HCT116 (cell line): ENCODE measurements at regions not wholly inside any gene's neighbourhood (a gene's known extent, or its start where the extent isn't known, plus 50 kb on each side); places are given as distances from the start of the nearest gene placed in this dataset.

Experiments used
- ATAC-seq: fragments of 200-7000 bp; cut with Tn5 transposase; 2 replicates; pipeline ENCODE4 v1.9.1; 2020; ENCODE audit warnings: mild to moderate bottlenecking, moderate library complexity
- BruUV-seq: library from RNA; stranded (reverse); fragments of 400-500 nt; replicated peaks from 2 replicates; lab custom pipeline; 2021; lab: Mats Ljungman, UMichigan
- CTCF ChIA-PET: fragments of 300-600 bp; sonication (Branson Sonifier 250); formaldehyde crosslinking; loops from one replicate; lab custom pipeline; 2021; ENCODE audit warnings: antibody characterized with exemption; lab: Charles Lee
- POLR2A ChIA-PET: fragments of 300-600, 350-600 bp; sonication (Branson Sonifier 250); formaldehyde crosslinking; loops from one replicate; lab custom pipeline; 2021; ENCODE audit warnings: antibody characterized with exemption; lab: Charles Lee
- RAD21 ChIA-PET, 2 experiments: fragments of 300-600 bp; sonication (Branson Sonifier 250); formaldehyde crosslinking; loops; one replicate each; lab custom pipeline; 2023; ENCODE audit warnings: low total read pairs in 2 of 2; ENCODE audit not compliant: uncharacterized antibody in 2 of 2, unreplicated experiment in 2 of 2, low non-redundant PET in 1 of 2; lab: Charles Lee
- DNase-seq: peaks from one replicate; pipeline ENCODE4 v3.0.0-alpha.2; 2010; ENCODE audit warnings: low read depth, low spot score
- H2AFZ ChIP-seq: fragments of 200-600 bp; shearing (Covaris generic), sonication (generic); 2 replicates; pipeline ENCODE4 v1.6.1; 2017; ENCODE audit warnings: low read depth, mixed run types, mixed read lengths, antibody characterized with exemption, low read length; ENCODE audit not compliant: poor library complexity, severe bottlenecking
- H3K27ac ChIP-seq: 2 replicates; pipeline ENCODE4 v1.5.1; 2012; ENCODE audit warnings: low read depth, low read length
- H3K27me3 ChIP-seq: fragments of 200-600 bp; sonication (generic); 2 replicates; pipeline ENCODE4 v1.6.1; 2016; ENCODE audit warnings: mixed run types, low read length, mixed read lengths; ENCODE audit not compliant: insufficient read depth
- H3K36me3 ChIP-seq, 2 experiments: fragments of 200-500 bp in 1 of 2; fragments of 200-600 bp in 1 of 2; sonication (Bioruptor generic) in 1 of 2; sonication (generic) in 1 of 2; 2 replicates each; pipeline versions ENCODE4 v1.5.1 to v1.6.1; 2014 to 2016; ENCODE audit warnings: low read length in 2 of 2, inconsistent platforms in 1 of 2, mixed read lengths in 1 of 2, mixed run types in 1 of 2; ENCODE audit not compliant: insufficient read depth in 2 of 2, control insufficient read depth in 1 of 2
- H3K4me1 ChIP-seq, 2 experiments: fragments of 200-600 bp in 1 of 2; sonication (generic) in 1 of 2; 2 replicates each; pipeline versions ENCODE4 v1.5.1 to v1.6.1; 2012 to 2017; ENCODE audit warnings: low read length in 2 of 2, inconsistent platforms in 1 of 2, mild to moderate bottlenecking in 1 of 2, mixed read lengths in 1 of 2, mixed run types in 1 of 2, moderate library complexity in 1 of 2; ENCODE audit not compliant: insufficient read depth in 2 of 2, control insufficient read depth in 1 of 2
- H3K4me2 ChIP-seq: fragments of 200-600 bp; sonication (generic); 2 replicates; pipeline ENCODE4 v1.6.1; 2017; ENCODE audit warnings: mixed run types, low read length, mixed read lengths
- H3K4me3 ChIP-seq, 2 experiments: fragments of 200-600 bp in 1 of 2; sonication (generic) in 1 of 2; replicated peaks in 1 of 2; 2 replicates each; pipeline ENCODE4 v1.5.1; 2011 to 2016; ENCODE audit warnings: low read length in 2 of 2, control low read depth in 1 of 2, low read depth in 1 of 2, mild to moderate bottlenecking in 1 of 2, mixed read lengths in 1 of 2, mixed run types in 1 of 2
- H3K79me2 ChIP-seq: fragments of 200-600 bp; sonication (generic); 2 replicates; pipeline ENCODE4 v1.6.1; 2017; ENCODE audit warnings: mild to moderate bottlenecking, mixed run types, low read length, moderate library complexity, mixed read lengths; ENCODE audit not compliant: insufficient read depth
- H3K9ac ChIP-seq: fragments of 200-600 bp; sonication (generic); 2 replicates; pipeline ENCODE4 v1.6.1; 2016; ENCODE audit warnings: low read length, mixed read lengths
- H3K9me2 ChIP-seq: fragments of 200-600 bp; sonication (generic), shearing (Covaris generic); 2 replicates; pipeline ENCODE4 v1.6.1; 2017; ENCODE audit warnings: mixed run types, mild to moderate bottlenecking, moderate library complexity; ENCODE audit not compliant: insufficient read depth
- H3K9me3 ChIP-seq, 2 experiments: fragments of 200-500 bp in 1 of 2; fragments of 200-600 bp in 1 of 2; sonication (Bioruptor generic) in 1 of 2; sonication (generic) in 1 of 2; 2 replicates each; pipeline ENCODE4 v1.6.1; 2014 to 2017; ENCODE audit warnings: low read length in 2 of 2, mixed read lengths in 2 of 2, inconsistent platforms in 1 of 2, low read depth in 1 of 2, mild to moderate bottlenecking in 1 of 2, mixed run types in 1 of 2, moderate library complexity in 1 of 2; ENCODE audit not compliant: control insufficient read depth in 1 of 2, insufficient read depth in 1 of 2
- H4K20me1 ChIP-seq: fragments of 200-600 bp; sonication (generic), shearing (Covaris generic); 2 replicates; pipeline ENCODE4 v1.6.1; 2017; ENCODE audit warnings: mixed run types, mild to moderate bottlenecking, moderate library complexity; ENCODE audit not compliant: insufficient read depth
- ATF3 ChIP-seq: IDR thresholded peaks from 2 replicates; pipeline ENCODE4 v1.6.1; 2012
- EGR1 ChIP-seq: IDR thresholded peaks from 2 replicates; pipeline ENCODE4 v1.6.1; 2012; ENCODE audit warnings: low read depth
- ELF1 ChIP-seq: IDR thresholded peaks from 2 replicates; pipeline ENCODE4 v1.6.1; 2012; ENCODE audit warnings: low read depth, borderline replicate concordance
- EZH2phosphoT487 ChIP-seq: fragments of 200-600 bp; IDR thresholded peaks from 2 replicates; pipeline ENCODE4 v1.6.1; 2018; ENCODE audit warnings: antibody characterized with exemption, borderline replicate concordance
- FOSL1 ChIP-seq: IDR thresholded peaks from 2 replicates; pipeline ENCODE4 v1.6.1; 2012; ENCODE audit warnings: low read depth
- POLR2A ChIP-seq: IDR thresholded peaks from 2 replicates; pipeline ENCODE4 v1.7.0; 2011; ENCODE audit warnings: borderline replicate concordance; ENCODE audit not compliant: insufficient read depth, insufficient read length; ENCODE audit errors: extremely low read depth
- POLR2AphosphoS5 ChIP-seq: IDR thresholded peaks from 2 replicates; pipeline ENCODE4 v1.6.1; 2011; ENCODE audit warnings: mild to moderate bottlenecking, low read depth, low read length, moderate library complexity
- RAD21 ChIP-seq: IDR thresholded peaks from 2 replicates; pipeline ENCODE4 v1.6.1; 2012; ENCODE audit warnings: low read depth, mild to moderate bottlenecking
- SIN3A ChIP-seq: IDR thresholded peaks from 2 replicates; pipeline ENCODE4 v1.6.1; 2012; ENCODE audit warnings: low read depth
- SP1 ChIP-seq: IDR thresholded peaks from 2 replicates; pipeline ENCODE4 v1.6.1; 2012; ENCODE audit warnings: low read depth
- TCF7L2 ChIP-seq: IDR thresholded peaks from 2 replicates; pipeline ENCODE4 v1.7.0; 2011; ENCODE audit warnings: borderline replicate concordance, inconsistent platforms; ENCODE audit not compliant: insufficient read depth, insufficient read length; ENCODE audit errors: extremely low read depth
- intact Hi-C: fragments of 100-400 bp; cut with micrococcal nuclease; formaldehyde crosslinking; loops from 2 replicates; pipeline ENCODE4 v1.10.0; 2022
- TF ChIP-seq, protein P1 (sequence below), 3 experiments: fragments of 200-600 bp in 1 of 3; sonication (generic) in 1 of 3; IDR thresholded peaks in 2 of 3; conservative IDR thresholded peaks in 1 of 3; 2 replicates each; pipeline ENCODE4 v1.5.1; 2012 to 2017; ENCODE audit warnings: low read depth in 2 of 3, low read length in 2 of 3, antibody characterized with exemption in 1 of 3, borderline replicate concordance in 1 of 3, control low read depth in 1 of 3, mild to moderate bottlenecking in 1 of 3, mixed read lengths in 1 of 3, mixed run types in 1 of 3, moderate library complexity in 1 of 3; ENCODE audit not compliant: insufficient read depth in 1 of 3

GRCh38 chr10:130824230-130825014, 487.1 kb downstream of the TCERG1L start:
- H3K36me3 ChIP-seq: no peaks in the 10 kb centered on the region
- no peaks in the 10 kb centered on the region for H3K9me3 ChIP-seq
- ATAC-seq (no peak), DNase-seq (no peak)
- no peaks in the 10 kb centered on the region for H3K9me2 ChIP-seq
- no peak overlapping the region for H3K4me3 ChIP-seq
- no peak overlapping the region for H3K27ac ChIP-seq
- no peaks in the 10 kb centered on the region for H3K79me2 ChIP-seq
- POLR2A ChIA-PET: no interaction called here
- CTCF ChIA-PET: no interaction called here
- RAD21 ChIA-PET: no interaction called here
- H4K20me1 ChIP-seq: no peaks in the 10 kb centered on the region
- no peak overlapping the region for H2AFZ ChIP-seq
- H3K9ac ChIP-seq: no peak overlapping the region
- BruUV-seq: no TSS peak
- H3K4me2 ChIP-seq: no peak overlapping the region
- TF ChIP-seq SIN3A (no peak), POLR2AphosphoS5 (no peak), SP1 (no peak)
- TF ChIP-seq, all 23 proteins: peak for 0
- Histone ChIP-seq H3K4me1 (no peaks in the 10 kb centered on the region), H3K27me3 (peaks cover 3% of the 10 kb centered on the region; the same call in 1 of the 2 replicates)
- intact Hi-C loops: no loop called here

GRCh38 chr10:130833596-130833995, 477.9 kb downstream of the TCERG1L start:
- Histone ChIP-seq H3K27me3 (no peaks in the 10 kb centered on the region), H3K36me3 (no peaks in the 10 kb centered on the region), H3K4me3 (no peak overlapping the region), H3K9me2 (no peaks in the 10 kb centered on the region), H4K20me1 (no peaks in the 10 kb centered on the region), H3K4me1 (no peaks in the 10 kb centered on the region), H3K9me3 (no peaks in the 10 kb centered on the region), H3K79me2 (no peaks in the 10 kb centered on the region), H3K27ac (no peak overlapping the region), H3K9ac (no peak overlapping the region), H3K4me2 (no peak overlapping the region), H2AFZ (no peak overlapping the region)
- ChIA-PET RAD21 (no interaction called here), POLR2A (interaction anchor here (0.6 kb wide), 1 partner anchor 17 kb away, joined by 3 read pairs; no protein-coding TSS in a partner anchor), CTCF (no interaction called here)
- TF ChIP-seq TCF7L2 (no peak), ELF1 (no peak), RAD21 (no peak), SP1 (no peak), POLR2A (no peak), EGR1 (no peak), EZH2phosphoT487 (no peak), ATF3 (no peak), FOSL1 (no peak), SIN3A (no peak)
- TF ChIP-seq, protein P1, sequence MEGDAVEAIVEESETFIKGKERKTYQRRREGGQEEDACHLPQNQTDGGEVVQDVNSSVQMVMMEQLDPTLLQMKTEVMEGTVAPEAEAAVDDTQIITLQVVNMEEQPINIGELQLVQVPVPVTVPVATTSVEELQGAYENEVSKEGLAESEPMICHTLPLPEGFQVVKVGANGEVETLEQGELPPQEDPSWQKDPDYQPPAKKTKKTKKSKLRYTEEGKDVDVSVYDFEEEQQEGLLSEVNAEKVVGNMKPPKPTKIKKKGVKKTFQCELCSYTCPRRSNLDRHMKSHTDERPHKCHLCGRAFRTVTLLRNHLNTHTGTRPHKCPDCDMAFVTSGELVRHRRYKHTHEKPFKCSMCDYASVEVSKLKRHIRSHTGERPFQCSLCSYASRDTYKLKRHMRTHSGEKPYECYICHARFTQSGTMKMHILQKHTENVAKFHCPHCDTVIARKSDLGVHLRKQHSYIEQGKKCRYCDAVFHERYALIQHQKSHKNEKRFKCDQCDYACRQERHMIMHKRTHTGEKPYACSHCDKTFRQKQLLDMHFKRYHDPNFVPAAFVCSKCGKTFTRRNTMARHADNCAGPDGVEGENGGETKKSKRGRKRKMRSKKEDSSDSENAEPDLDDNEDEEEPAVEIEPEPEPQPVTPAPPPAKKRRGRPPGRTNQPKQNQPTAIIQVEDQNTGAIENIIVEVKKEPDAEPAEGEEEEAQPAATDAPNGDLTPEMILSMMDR (IDR thresholded peaks at IDR 0.05 in 2 of 3, conservative IDR thresholded peaks at IDR 0.05 in 1 of 3; ENCODE audit: borderline replicate concordance in 1 of 3, insufficient read depth in 1 of 3, low read depth in 2 of 3, low read length in 2 of 3): no peak
- BruUV-seq: no TSS peak
- no peak for ATAC-seq
- DNase-seq: no peak
- intact Hi-C loops: no loop called here
